Type B pancreatic cell (in vitro differentiated cells): ENCODE measurements at regions not wholly inside any gene's neighbourhood (a gene's known extent, or its start where the extent isn't known, plus 50 kb on each side); places are given as distances from the start of the nearest gene placed in this dataset.

ENCODE experiments used
- DNase-seq: peaks from one replicate; pipeline ENCODE4 v3.0.0; 2021; ENCODE audit warnings: mixed read lengths; ENCODE audit not compliant: unreplicated experiment; ENCODE audit errors: extremely low spot score
- H3K27ac Mint-ChIP-seq: 2 replicates; pipeline ENCODE4 v1.8.0; 2021; ENCODE audit warnings: mild to moderate bottlenecking, mixed read lengths
- H3K27me3 Mint-ChIP-seq: 2 replicates; pipeline ENCODE4 v1.8.0; 2021; ENCODE audit warnings: mixed read lengths
- H3K36me3 Mint-ChIP-seq: 2 replicates; pipeline ENCODE4 v1.8.0; 2021; ENCODE audit warnings: mixed read lengths
- H3K4me1 Mint-ChIP-seq: one replicate; pipeline ENCODE4 v1.8.0; 2021; ENCODE audit warnings: mixed read lengths; ENCODE audit not compliant: unreplicated experiment
- H3K4me3 Mint-ChIP-seq: 2 replicates; pipeline ENCODE4 v1.8.0; 2021; ENCODE audit warnings: mild to moderate bottlenecking, mixed read lengths
- H3K9me3 Mint-ChIP-seq: 2 replicates; pipeline ENCODE4 v1.8.0; 2021; ENCODE audit warnings: mixed read lengths
- CTCF ChIP-seq: fragments of 200-600 bp; sonication (generic); conservative IDR thresholded peaks from 2 replicates; pipeline ENCODE4 v1.5.0; 2021; ENCODE audit warnings: antibody characterized with exemption, mild to moderate bottlenecking

GRCh38 chr13:94778986-94779385 is 66.6 kb upstream of the SOX21 start:
- Mint-ChIP-seq H3K4me3 (no peak overlapping the region), H3K36me3 (no peaks in the 10 kb centered on the region), H3K27ac (no peak overlapping the region), H3K9me3 (no peaks in the 10 kb centered on the region), H3K27me3 (no peaks in the 10 kb centered on the region), H3K4me1 (no peaks in the 10 kb centered on the region)
- no peak for TF ChIP-seq CTCF
- no peak for DNase-seq

- no peak for TF ChIP-seq CTCF
- Mint-ChIP-seq H3K27ac (no peak overlapping the region), H3K9me3 (no peaks in the 10 kb centered on the region), H3K36me3 (no peaks in the 10 kb centered on the region), H3K4me1 (no peaks in the 10 kb centered on the region), H3K27me3 (no peaks in the 10 kb centered on the region), H3K4me3 (no peak overlapping the region)
- DNase-seq, result no peak
Observed at GRCh38 chr13:94778585-94778984, 66.2 kb upstream of the SOX21 start.

- H3K36me3 Mint-ChIP-seq, result no peaks in the 10 kb centered on the region
- H3K27me3 Mint-ChIP-seq, result no peaks in the 10 kb centered on the region
- H3K9me3 Mint-ChIP-seq, result no peaks in the 10 kb centered on the region
- DNase-seq, result no peak
- no peak overlapping the region for H3K27ac Mint-ChIP-seq
- no peak overlapping the region for H3K4me3 Mint-ChIP-seq
- TF ChIP-seq CTCF, result no peak
- no peaks in the 10 kb centered on the region for H3K4me1 Mint-ChIP-seq
Observed at GRCh38 chr13:94776956-94777355, 64.6 kb upstream of the SOX21 start.

- H3K4me3 Mint-ChIP-seq, result no peak overlapping the region
- no peaks in the 10 kb centered on the region for H3K27me3 Mint-ChIP-seq
- H3K36me3 Mint-ChIP-seq, result no peaks in the 10 kb centered on the region
- H3K27ac Mint-ChIP-seq, result no peak overlapping the region
- no peaks in the 10 kb centered on the region for H3K9me3 Mint-ChIP-seq
- no peak for DNase-seq
- TF ChIP-seq CTCF, result no peak
- no peaks in the 10 kb centered on the region for H3K4me1 Mint-ChIP-seq
Observed at GRCh38 chr13:94776300-94776699, 64.0 kb upstream of the SOX21 start.

GRCh38 chr13:94765814-94766213 is 53.5 kb upstream of the SOX21 start:
- DNase-seq, result no peak
- no peak overlapping the region for H3K4me3 Mint-ChIP-seq
- H3K9me3 Mint-ChIP-seq, result no peaks in the 10 kb centered on the region
- H3K36me3 Mint-ChIP-seq, result no peaks in the 10 kb centered on the region
- H3K4me1 Mint-ChIP-seq, result no peaks in the 10 kb centered on the region
- peaks cover 7% of the 10 kb centered on the region for H3K27me3 Mint-ChIP-seq
- H3K27ac Mint-ChIP-seq, result no peak overlapping the region
- TF ChIP-seq CTCF, result no peak
